K562 (cell line): ENCODE measurements at regions not wholly inside any gene's neighbourhood (a gene's known extent, or its start where the extent isn't known, plus 50 kb on each side); places are given as distances from the start of the nearest gene placed in this dataset.

Experiments
- CBX2 ChIP-seq: fragments of 200-600 bp; sonication (generic); IDR thresholded peaks from one replicate; pipeline ENCODE4 v1.6.1; 2012; ENCODE audit warnings: mild to moderate bottlenecking, low read length, inconsistent platforms; ENCODE audit not compliant: insufficient read depth, poor library complexity, severe bottlenecking
- ELF2 ChIP-seq: fragments of 250-450 bp; sonication (Bioruptor Pico); IDR thresholded peaks from 2 replicates; pipeline ENCODE4 v1.5.0; 2021; ENCODE audit warnings: mild to moderate bottlenecking
- FOXK1 ChIP-seq: sonication (generic); formaldehyde crosslinking; IDR thresholded peaks from 2 replicates; pipeline ENCODE4 v1.8.0; 2022; ENCODE audit warnings: missing genetic modification reagents, mild to moderate bottlenecking, borderline replicate concordance
- KAT7 ChIP-seq: sonication (generic); formaldehyde crosslinking; IDR thresholded peaks from 2 replicates; pipeline ENCODE4 v1.8.0; 2022; ENCODE audit warnings: missing genetic modification reagents, mild to moderate bottlenecking, borderline replicate concordance
- SRF ChIP-seq, 2 experiments: fragments of 250-450, 450-650 bp in 1 of 2; sonication (Bioruptor Pico) in 1 of 2; sonication (generic) in 1 of 2; formaldehyde crosslinking; IDR thresholded peaks; 2 replicates each; pipeline versions ENCODE4 v1.5.0 to v1.5.1; 2020 to 2022; ENCODE audit warnings: mild to moderate bottlenecking in 1 of 2, missing genetic modification reagents in 1 of 2
- VEZF1 ChIP-seq: fragments of 200-800 bp; sonication (Bioruptor generic); IDR thresholded peaks from 2 replicates; pipeline ENCODE4 v1.6.1; 2017; ENCODE audit warnings: missing genetic modification characterization, missing compliant biosample characterization
- XRCC4 ChIP-seq: IDR thresholded peaks from one replicate; pipeline ENCODE4 v1.6.1; 2011; ENCODE audit not compliant: insufficient read depth, insufficient read length; ENCODE audit errors: extremely low read depth
- ZNF511 ChIP-seq: sonication (generic); formaldehyde crosslinking; IDR thresholded peaks from 2 replicates; pipeline ENCODE4 v1.8.0; 2022; ENCODE audit warnings: mild to moderate bottlenecking, missing genetic modification reagents
- ZNF512 ChIP-seq: IDR thresholded peaks from 2 replicates; pipeline ENCODE4 v1.6.1; 2016; ENCODE audit warnings: missing genetic modification characterization, missing compliant biosample characterization
- ZNF830 ChIP-seq: fragments of 250-450 bp; sonication (Bioruptor Pico); IDR thresholded peaks from 2 replicates; pipeline ENCODE4 v1.5.0; 2021; ENCODE audit warnings: mild to moderate bottlenecking
- TF ChIP-seq, protein P1 (sequence below): fragments of 450-650 bp; conservative IDR thresholded peaks from 2 replicates; pipeline ENCODE4 v1.6.1; 2016; ENCODE audit warnings: missing genetic modification characterization, low read depth, mild to moderate bottlenecking, missing compliant biosample characterization, moderate library complexity
- TF ChIP-seq, protein P2 (sequence below): IDR thresholded peaks from 2 replicates; pipeline ENCODE4 v1.6.1; 2014; ENCODE audit warnings: antibody characterized with exemption
- TF ChIP-seq, protein P3 (sequence below): fragments of 250-450 bp; sonication (Bioruptor Pico); IDR thresholded peaks from 2 replicates; pipeline ENCODE4 v1.4.0; 2020
- TF ChIP-seq, protein P4 (sequence below): fragments of 250-450 bp; sonication (Bioruptor Pico); IDR thresholded peaks from 2 replicates; pipeline ENCODE4 v1.6.1; 2021; ENCODE audit warnings: mild to moderate bottlenecking

DNA sequence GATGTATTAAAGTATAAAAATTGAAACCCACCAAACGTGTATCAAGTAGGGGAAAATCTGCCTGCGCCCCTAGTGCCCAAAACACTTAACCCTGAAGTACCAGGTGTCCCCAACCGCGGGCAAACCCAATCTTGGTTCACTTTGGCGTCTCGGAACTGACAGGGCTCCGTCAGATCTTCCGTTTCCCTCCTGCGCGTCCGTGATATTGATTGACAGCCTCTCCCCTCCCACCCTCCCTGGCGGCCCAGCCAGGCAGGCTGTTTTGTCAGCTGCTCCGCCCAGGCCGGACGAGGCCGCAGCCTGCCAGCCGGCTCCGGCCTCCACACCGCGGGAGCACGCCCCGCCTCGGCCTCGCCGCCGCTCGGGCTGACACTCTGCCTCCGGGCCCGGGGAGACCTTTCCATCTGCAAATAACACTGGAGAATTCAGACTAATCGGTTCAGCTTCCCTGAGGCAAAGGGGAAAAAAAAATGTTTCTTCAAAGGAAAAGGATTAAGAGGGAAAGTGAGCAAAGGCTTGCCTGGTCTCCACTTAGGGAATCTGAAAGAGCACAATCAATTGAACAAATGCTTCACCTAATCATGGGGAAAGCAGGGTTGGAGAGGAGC is 234.9 kb upstream of the MCHR2 start (continued):
- TF ChIP-seq ZNF512 (tag) = no peak
- TF ChIP-seq ZNF830 (CRISPR knock-in tag) = no peak
- TF ChIP-seq SRF (CRISPR knock-in tag; IDR thresholded peaks at IDR 0.05) = no peak
- peak; percentile 72 for TF ChIP-seq VEZF1 (CRISPR knock-in tag)
- TF ChIP-seq, protein P1, sequence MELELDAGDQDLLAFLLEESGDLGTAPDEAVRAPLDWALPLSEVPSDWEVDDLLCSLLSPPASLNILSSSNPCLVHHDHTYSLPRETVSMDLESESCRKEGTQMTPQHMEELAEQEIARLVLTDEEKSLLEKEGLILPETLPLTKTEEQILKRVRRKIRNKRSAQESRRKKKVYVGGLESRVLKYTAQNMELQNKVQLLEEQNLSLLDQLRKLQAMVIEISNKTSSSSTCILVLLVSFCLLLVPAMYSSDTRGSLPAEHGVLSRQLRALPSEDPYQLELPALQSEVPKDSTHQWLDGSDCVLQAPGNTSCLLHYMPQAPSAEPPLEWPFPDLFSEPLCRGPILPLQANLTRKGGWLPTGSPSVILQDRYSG (tag) = peak; percentile 89
- TF ChIP-seq ZNF511 (CRISPR knock-in tag) = no peak
- TF ChIP-seq ELF2 (CRISPR knock-in tag) = no peak
- TF ChIP-seq, protein P2, sequence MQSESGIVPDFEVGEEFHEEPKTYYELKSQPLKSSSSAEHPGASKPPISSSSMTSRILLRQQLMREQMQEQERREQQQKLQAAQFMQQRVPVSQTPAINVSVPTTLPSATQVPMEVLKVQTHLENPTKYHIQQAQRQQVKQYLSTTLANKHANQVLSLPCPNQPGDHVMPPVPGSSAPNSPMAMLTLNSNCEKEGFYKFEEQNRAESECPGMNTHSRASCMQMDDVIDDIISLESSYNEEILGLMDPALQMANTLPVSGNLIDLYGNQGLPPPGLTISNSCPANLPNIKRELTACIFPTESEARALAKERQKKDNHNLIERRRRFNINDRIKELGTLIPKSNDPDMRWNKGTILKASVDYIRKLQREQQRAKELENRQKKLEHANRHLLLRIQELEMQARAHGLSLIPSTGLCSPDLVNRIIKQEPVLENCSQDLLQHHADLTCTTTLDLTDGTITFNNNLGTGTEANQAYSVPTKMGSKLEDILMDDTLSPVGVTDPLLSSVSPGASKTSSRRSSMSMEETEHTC = peak; percentile 62; the same call in 1 of the 2 replicates
- TF ChIP-seq CBX2 = no peak
- TF ChIP-seq, protein P3, sequence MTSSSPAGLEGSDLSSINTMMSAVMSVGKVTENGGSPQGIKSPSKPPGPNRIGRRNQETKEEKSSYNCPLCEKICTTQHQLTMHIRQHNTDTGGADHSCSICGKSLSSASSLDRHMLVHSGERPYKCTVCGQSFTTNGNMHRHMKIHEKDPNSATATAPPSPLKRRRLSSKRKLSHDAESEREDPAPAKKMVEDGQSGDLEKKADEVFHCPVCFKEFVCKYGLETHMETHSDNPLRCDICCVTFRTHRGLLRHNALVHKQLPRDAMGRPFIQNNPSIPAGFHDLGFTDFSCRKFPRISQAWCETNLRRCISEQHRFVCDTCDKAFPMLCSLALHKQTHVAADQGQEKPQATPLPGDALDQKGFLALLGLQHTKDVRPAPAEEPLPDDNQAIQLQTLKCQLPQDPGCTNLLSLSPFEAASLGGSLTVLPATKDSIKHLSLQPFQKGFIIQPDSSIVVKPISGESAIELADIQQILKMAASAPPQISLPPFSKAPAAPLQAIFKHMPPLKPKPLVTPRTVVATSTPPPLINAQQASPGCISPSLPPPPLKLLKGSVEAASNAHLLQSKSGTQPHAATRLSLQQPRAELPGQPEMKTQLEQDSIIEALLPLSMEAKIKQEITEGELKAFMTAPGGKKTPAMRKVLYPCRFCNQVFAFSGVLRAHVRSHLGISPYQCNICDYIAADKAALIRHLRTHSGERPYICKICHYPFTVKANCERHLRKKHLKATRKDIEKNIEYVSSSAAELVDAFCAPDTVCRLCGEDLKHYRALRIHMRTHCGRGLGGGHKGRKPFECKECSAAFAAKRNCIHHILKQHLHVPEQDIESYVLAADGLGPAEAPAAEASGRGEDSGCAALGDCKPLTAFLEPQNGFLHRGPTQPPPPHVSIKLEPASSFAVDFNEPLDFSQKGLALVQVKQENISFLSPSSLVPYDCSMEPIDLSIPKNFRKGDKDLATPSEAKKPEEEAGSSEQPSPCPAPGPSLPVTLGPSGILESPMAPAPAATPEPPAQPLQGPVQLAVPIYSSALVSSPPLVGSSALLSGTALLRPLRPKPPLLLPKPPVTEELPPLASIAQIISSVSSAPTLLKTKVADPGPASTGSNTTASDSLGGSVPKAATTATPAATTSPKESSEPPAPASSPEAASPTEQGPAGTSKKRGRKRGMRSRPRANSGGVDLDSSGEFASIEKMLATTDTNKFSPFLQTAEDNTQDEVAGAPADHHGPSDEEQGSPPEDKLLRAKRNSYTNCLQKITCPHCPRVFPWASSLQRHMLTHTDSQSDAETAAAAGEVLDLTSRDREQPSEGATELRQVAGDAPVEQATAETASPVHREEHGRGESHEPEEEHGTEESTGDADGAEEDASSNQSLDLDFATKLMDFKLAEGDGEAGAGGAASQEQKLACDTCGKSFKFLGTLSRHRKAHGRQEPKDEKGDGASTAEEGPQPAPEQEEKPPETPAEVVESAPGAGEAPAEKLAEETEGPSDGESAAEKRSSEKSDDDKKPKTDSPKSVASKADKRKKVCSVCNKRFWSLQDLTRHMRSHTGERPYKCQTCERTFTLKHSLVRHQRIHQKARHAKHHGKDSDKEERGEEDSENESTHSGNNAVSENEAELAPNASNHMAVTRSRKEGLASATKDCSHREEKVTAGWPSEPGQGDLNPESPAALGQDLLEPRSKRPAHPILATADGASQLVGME = no peak
- TF ChIP-seq, protein P4, sequence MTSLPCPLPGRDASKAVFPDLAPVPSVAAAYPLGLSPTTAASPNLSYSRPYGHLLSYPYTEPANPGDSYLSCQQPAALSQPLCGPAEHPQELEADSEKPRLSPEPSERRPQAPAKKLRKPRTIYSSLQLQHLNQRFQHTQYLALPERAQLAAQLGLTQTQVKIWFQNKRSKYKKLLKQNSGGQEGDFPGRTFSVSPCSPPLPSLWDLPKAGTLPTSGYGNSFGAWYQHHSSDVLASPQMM (CRISPR knock-in tag) = no peak
- TF ChIP-seq XRCC4 = no peak
- no peak for TF ChIP-seq KAT7 (CRISPR knock-in tag)
- TF ChIP-seq FOXK1 (CRISPR knock-in tag) = no peak
